ENCODE measurements at regions not wholly inside any gene's neighbourhood (a gene's known extent, or its start where the extent isn't known, plus 50 kb on each side); places are given as distances from the start of the nearest gene placed in this dataset.

GRCh38 chr3:106078635-106079034 lies 209.8 kb upstream of the CBLB start:
- H3K36me3 ChIP-seq = no peaks in the 10 kb centered on the region
- no peak overlapping the region for H3K9ac ChIP-seq (ENCODE audit: low read depth in 2 of 2, low read length in 2 of 2)
- no peak overlapping the region for H3K4me3 ChIP-seq
- DNase-seq = no peak
- H3K27me3 ChIP-seq = no peaks in the 10 kb centered on the region
- intact Hi-C loops (cut with DNase I) = no loop called here
- H3K9me3 ChIP-seq = no peaks in the 10 kb centered on the region
- TF ChIP-seq, protein P1, sequence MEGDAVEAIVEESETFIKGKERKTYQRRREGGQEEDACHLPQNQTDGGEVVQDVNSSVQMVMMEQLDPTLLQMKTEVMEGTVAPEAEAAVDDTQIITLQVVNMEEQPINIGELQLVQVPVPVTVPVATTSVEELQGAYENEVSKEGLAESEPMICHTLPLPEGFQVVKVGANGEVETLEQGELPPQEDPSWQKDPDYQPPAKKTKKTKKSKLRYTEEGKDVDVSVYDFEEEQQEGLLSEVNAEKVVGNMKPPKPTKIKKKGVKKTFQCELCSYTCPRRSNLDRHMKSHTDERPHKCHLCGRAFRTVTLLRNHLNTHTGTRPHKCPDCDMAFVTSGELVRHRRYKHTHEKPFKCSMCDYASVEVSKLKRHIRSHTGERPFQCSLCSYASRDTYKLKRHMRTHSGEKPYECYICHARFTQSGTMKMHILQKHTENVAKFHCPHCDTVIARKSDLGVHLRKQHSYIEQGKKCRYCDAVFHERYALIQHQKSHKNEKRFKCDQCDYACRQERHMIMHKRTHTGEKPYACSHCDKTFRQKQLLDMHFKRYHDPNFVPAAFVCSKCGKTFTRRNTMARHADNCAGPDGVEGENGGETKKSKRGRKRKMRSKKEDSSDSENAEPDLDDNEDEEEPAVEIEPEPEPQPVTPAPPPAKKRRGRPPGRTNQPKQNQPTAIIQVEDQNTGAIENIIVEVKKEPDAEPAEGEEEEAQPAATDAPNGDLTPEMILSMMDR (IDR thresholded peaks at IDR 0.05) = no peak
- no peak overlapping the region for H3K27ac ChIP-seq
- H3K4me1 ChIP-seq = no peaks in the 10 kb centered on the region

DNA sequence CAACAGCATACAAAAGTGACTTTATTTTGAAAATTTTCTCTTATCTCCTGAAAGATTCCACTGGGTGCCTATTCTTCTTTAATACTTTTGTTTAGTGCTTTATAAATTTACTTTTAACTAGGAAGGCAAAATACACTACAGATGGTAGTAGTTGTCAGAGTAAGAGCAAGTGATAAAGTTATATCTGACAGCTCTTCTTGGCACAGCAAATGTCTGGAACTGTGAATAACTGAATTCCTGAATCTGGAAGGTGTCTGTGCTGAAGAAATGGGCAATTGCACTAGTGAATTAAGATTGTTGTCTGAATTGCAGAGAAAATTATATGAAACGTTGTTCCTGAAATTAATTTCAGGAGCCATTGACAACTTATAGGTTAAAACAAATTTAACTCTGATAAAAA lies 213.8 kb upstream of the CBLB start:
- Histone ChIP-seq H3K36me3 (no peaks in the 10 kb centered on the region), H3K4me3 (no peak overlapping the region), H3K4me1 (no peaks in the 10 kb centered on the region), H3K27me3 (no peaks in the 10 kb centered on the region), H3K27ac (no peak overlapping the region), H3K9ac (ENCODE audit: low read depth in 2 of 2, low read length in 2 of 2) (no peak overlapping the region), H3K9me3 (no peaks in the 10 kb centered on the region)
- TF ChIP-seq, protein P1 (IDR thresholded peaks at IDR 0.05) = no peak
- intact Hi-C loops (cut with DNase I) = no loop called here
- DNase-seq = no peak

DNA sequence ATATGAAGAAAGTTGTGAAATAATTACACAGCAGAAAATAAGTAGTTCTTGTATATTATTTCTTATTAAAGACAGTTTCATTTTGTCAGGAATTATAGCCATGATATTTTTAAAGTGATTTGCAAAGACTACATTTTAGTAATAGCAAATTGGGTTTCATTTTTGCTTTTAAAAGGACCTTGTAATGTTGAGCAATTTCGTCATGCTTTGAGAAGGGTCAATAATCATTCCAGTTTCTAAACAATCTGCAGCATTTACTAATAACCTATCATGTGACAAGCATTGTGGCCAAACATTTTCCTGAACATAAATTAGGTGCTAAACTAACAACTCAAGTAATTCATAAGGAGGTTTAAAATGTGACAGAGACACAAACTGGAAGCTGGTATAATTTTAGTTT lies 214.4 kb upstream of the CBLB start:
- H3K9me3 ChIP-seq = no peaks in the 10 kb centered on the region
- no peaks in the 10 kb centered on the region for H3K36me3 ChIP-seq
- H3K27me3 ChIP-seq = no peaks in the 10 kb centered on the region
- no peak overlapping the region for H3K27ac ChIP-seq
- no peak overlapping the region for H3K4me3 ChIP-seq
- H3K4me1 ChIP-seq = no peaks in the 10 kb centered on the region
- no peak overlapping the region for H3K9ac ChIP-seq (ENCODE audit: low read depth in 2 of 2, low read length in 2 of 2)
- DNase-seq = no peak
- intact Hi-C loops (cut with DNase I) = no loop called here
- TF ChIP-seq, protein P1 (IDR thresholded peaks at IDR 0.05) = no peak

DNA sequence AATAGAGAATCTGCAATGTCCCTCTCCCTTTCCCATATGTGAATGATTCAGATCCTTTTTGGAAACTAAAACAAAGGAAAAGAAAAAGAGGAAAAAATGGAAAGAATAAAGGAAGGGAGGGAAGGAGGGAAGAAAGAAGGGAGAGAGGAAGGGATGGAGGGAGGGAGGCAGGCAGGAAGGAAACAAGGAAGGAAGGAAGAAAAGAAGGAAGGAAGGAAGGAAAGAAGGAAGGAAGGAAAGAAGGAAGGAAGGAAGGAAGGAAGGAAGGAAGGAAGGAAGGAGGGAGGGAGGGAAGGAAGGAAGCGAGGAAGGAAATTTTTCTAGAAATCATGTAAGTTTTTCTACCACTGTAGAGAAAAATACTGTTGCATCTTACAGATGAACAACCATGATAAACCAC lies 215.0 kb upstream of the CBLB start:
- no peak for DNase-seq
- Histone ChIP-seq H3K27me3 (no peaks in the 10 kb centered on the region), H3K27ac (no peak overlapping the region), H3K36me3 (no peaks in the 10 kb centered on the region), H3K4me3 (no peak overlapping the region), H3K4me1 (no peaks in the 10 kb centered on the region), H3K9me3 (no peaks in the 10 kb centered on the region), H3K9ac (ENCODE audit: low read depth in 2 of 2, low read length in 2 of 2) (no peak overlapping the region)
- intact Hi-C loops (cut with DNase I) = no loop called here
- TF ChIP-seq, protein P1 (IDR thresholded peaks at IDR 0.05) = no peak

GRCh38 chr3:106086038-106086437 lies 217.2 kb upstream of the CBLB start:
- intact Hi-C loops (cut with DNase I) = no loop called here
- no peak for DNase-seq
- Histone ChIP-seq H3K36me3 (no peaks in the 10 kb centered on the region), H3K4me3 (no peak overlapping the region), H3K27me3 (no peaks in the 10 kb centered on the region), H3K27ac (no peak overlapping the region), H3K9me3 (no peaks in the 10 kb centered on the region), H3K4me1 (no peaks in the 10 kb centered on the region), H3K9ac (ENCODE audit: low read depth in 2 of 2, low read length in 2 of 2) (no peak overlapping the region)
- TF ChIP-seq, protein P1 (IDR thresholded peaks at IDR 0.05) = no peak

DNA sequence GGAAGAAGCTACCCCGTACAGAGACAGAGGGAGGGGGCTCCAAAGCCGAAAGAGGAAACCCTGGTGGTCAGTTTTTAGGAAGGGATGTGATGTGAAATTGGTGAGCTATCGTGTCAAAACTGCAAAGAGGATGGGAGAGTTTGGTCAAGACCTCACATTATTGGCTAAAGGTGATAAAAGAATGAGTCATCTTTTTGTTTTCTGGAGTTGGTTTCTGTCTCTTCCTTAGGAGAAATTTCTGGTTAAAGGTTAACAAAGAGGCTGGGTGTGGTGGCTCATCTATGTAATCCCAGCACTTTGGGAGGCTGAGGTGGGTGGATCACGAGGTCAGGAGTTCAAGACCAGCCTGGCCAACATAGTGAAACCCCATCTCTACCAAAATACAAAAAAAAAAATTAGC lies 217.8 kb upstream of the CBLB start:
- intact Hi-C loops (cut with DNase I) = no loop called here
- Histone ChIP-seq H3K27me3 (no peaks in the 10 kb centered on the region), H3K27ac (no peak overlapping the region), H3K36me3 (no peaks in the 10 kb centered on the region), H3K4me3 (no peak overlapping the region), H3K9me3 (no peaks in the 10 kb centered on the region), H3K9ac (ENCODE audit: low read depth in 2 of 2, low read length in 2 of 2) (no peak overlapping the region), H3K4me1 (no peaks in the 10 kb centered on the region)
- no peak for DNase-seq
- TF ChIP-seq, protein P1 (IDR thresholded peaks at IDR 0.05) = no peak

Measured in colonic mucosa (tissue), 4 donors.